ENCODE measurements at regions not wholly inside any gene's neighbourhood (a gene's known extent, or its start where the extent isn't known, plus 50 kb on each side); places are given as distances from the start of the nearest gene placed in this dataset.

- no peak for DNase-seq
- no peak overlapping the region for H3K56ac ChIP-seq (ENCODE audit: low read length)
- no peak overlapping the region for H3K23ac ChIP-seq (ENCODE audit: low read length)
- H3K9ac ChIP-seq (ENCODE audit: low read length) = no peak overlapping the region
- no peak overlapping the region for H2AK5ac ChIP-seq (ENCODE audit: low read length)
- no peak overlapping the region for H4K5ac ChIP-seq (ENCODE audit: low read length)
- no peak overlapping the region for H4K8ac ChIP-seq (ENCODE audit: low read depth, low read length)
- H2BK15ac ChIP-seq (replicated peaks; ENCODE audit: low read depth) = no peak overlapping the region
- no CpG with 5 or more reads among the region's 6 CpGs for WGBS (ENCODE audit: extremely low coverage, insufficient coverage, low lambda C conversion rate)
- no peak overlapping the region for H3K18ac ChIP-seq (ENCODE audit: low read length)
- no peak overlapping the region for H3K27ac ChIP-seq (ENCODE audit: low read depth, low read length)
- no peak overlapping the region for H2BK5ac ChIP-seq (ENCODE audit: low read length)
- no peaks in the 10 kb centered on the region for H3K36me3 ChIP-seq (ENCODE audit: control insufficient read depth, insufficient read depth, low read length)
- no peaks in the 10 kb centered on the region for H3K79me1 ChIP-seq (ENCODE audit: low read length)
- no peak overlapping the region for H2BK120ac ChIP-seq (ENCODE audit: low read depth, low read length)
- H3K4me3 ChIP-seq (ENCODE audit: low read length) = no peak overlapping the region
- H3K79me2 ChIP-seq (ENCODE audit: control insufficient read depth, insufficient read depth, low read length) = no peaks in the 10 kb centered on the region
- H3K4ac ChIP-seq (ENCODE audit: low read depth, low read length) = no peak overlapping the region
- no peak overlapping the region for H3K4me2 ChIP-seq (ENCODE audit: low read length)
- no peaks in the 10 kb centered on the region for H3K4me1 ChIP-seq (ENCODE audit: control insufficient read depth, low read depth, low read length)
- H3K27me3 ChIP-seq (ENCODE audit: insufficient read depth, low read length, poor library complexity) = no peaks in the 10 kb centered on the region
Observed at GRCh38 chr2:139949242-139949972, 1169.2 kb upstream of the NXPH2 start.

- H3K4me1 ChIP-seq (ENCODE audit: control insufficient read depth, low read depth, low read length) = no peaks in the 10 kb centered on the region
- no peak overlapping the region for H3K9ac ChIP-seq (ENCODE audit: low read length)
- DNase-seq = peak; percentile 46
- H3K18ac ChIP-seq (ENCODE audit: low read length) = no peak overlapping the region
- H2BK15ac ChIP-seq (replicated peaks; ENCODE audit: low read depth) = no peak overlapping the region
- no peak overlapping the region for H3K4ac ChIP-seq (ENCODE audit: low read depth, low read length)
- no peak overlapping the region for H3K23ac ChIP-seq (ENCODE audit: low read length)
- no peak overlapping the region for H3K56ac ChIP-seq (ENCODE audit: low read length)
- no CpG with 5 or more reads among the region's 2 CpGs for WGBS (ENCODE audit: extremely low coverage, insufficient coverage, low lambda C conversion rate)
- no peaks in the 10 kb centered on the region for H3K79me2 ChIP-seq (ENCODE audit: control insufficient read depth, insufficient read depth, low read length)
- no peak overlapping the region for H2BK5ac ChIP-seq (ENCODE audit: low read length)
- no peaks in the 10 kb centered on the region for H3K36me3 ChIP-seq (ENCODE audit: control insufficient read depth, insufficient read depth, low read length)
- H3K27ac ChIP-seq (ENCODE audit: low read depth, low read length) = no peak overlapping the region
- no peak overlapping the region for H4K5ac ChIP-seq (ENCODE audit: low read length)
- no peak overlapping the region for H3K4me3 ChIP-seq (ENCODE audit: low read length)
- H3K27me3 ChIP-seq (ENCODE audit: insufficient read depth, low read length, poor library complexity) = no peaks in the 10 kb centered on the region
- H3K79me1 ChIP-seq (ENCODE audit: low read length) = no peaks in the 10 kb centered on the region
- H2BK120ac ChIP-seq (ENCODE audit: low read depth, low read length) = no peak overlapping the region
- no peak overlapping the region for H2AK5ac ChIP-seq (ENCODE audit: low read length)
- no peak overlapping the region for H3K4me2 ChIP-seq (ENCODE audit: low read length)
- H4K8ac ChIP-seq (ENCODE audit: low read depth, low read length) = no peak overlapping the region
Observed at GRCh38 chr2:139946690-139947089, 1166.5 kb upstream of the NXPH2 start.

- no peak overlapping the region for H3K4me2 ChIP-seq (ENCODE audit: low read length)
- H3K56ac ChIP-seq (ENCODE audit: low read length) = no peak overlapping the region
- H2BK5ac ChIP-seq (ENCODE audit: low read length) = no peak overlapping the region
- H3K9ac ChIP-seq (ENCODE audit: low read length) = no peak overlapping the region
- no peak for DNase-seq
- H3K18ac ChIP-seq (ENCODE audit: low read length) = no peak overlapping the region
- no peak overlapping the region for H2BK15ac ChIP-seq (replicated peaks; ENCODE audit: low read depth)
- no peak overlapping the region for H2AK5ac ChIP-seq (ENCODE audit: low read length)
- no peak overlapping the region for H3K4me3 ChIP-seq (ENCODE audit: low read length)
- H3K27ac ChIP-seq (ENCODE audit: low read depth, low read length) = no peak overlapping the region
- H2BK120ac ChIP-seq (ENCODE audit: low read depth, low read length) = no peak overlapping the region
- no peak overlapping the region for H4K5ac ChIP-seq (ENCODE audit: low read length)
- H3K27me3 ChIP-seq (ENCODE audit: insufficient read depth, low read length, poor library complexity) = no peaks in the 10 kb centered on the region
- no peaks in the 10 kb centered on the region for H3K79me2 ChIP-seq (ENCODE audit: control insufficient read depth, insufficient read depth, low read length)
- no peaks in the 10 kb centered on the region for H3K36me3 ChIP-seq (ENCODE audit: control insufficient read depth, insufficient read depth, low read length)
- H3K4me1 ChIP-seq (ENCODE audit: control insufficient read depth, low read depth, low read length) = no peaks in the 10 kb centered on the region
- no CpG with 5 or more reads among the region's 1 CpG for WGBS (ENCODE audit: extremely low coverage, insufficient coverage, low lambda C conversion rate)
- no peaks in the 10 kb centered on the region for H3K79me1 ChIP-seq (ENCODE audit: low read length)
- no peak overlapping the region for H4K8ac ChIP-seq (ENCODE audit: low read depth, low read length)
- no peak overlapping the region for H3K23ac ChIP-seq (ENCODE audit: low read length)
- H3K4ac ChIP-seq (ENCODE audit: low read depth, low read length) = no peak overlapping the region
Observed at GRCh38 chr2:139940686-139941085, 1160.5 kb upstream of the NXPH2 start.

GRCh38 chr2:139925903-139926302 lies 1145.7 kb upstream of the NXPH2 start:
- H3K4me1 ChIP-seq (ENCODE audit: control insufficient read depth, low read depth, low read length) = no peaks in the 10 kb centered on the region
- H4K8ac ChIP-seq (ENCODE audit: low read depth, low read length) = no peak overlapping the region
- H3K9ac ChIP-seq (ENCODE audit: low read length) = no peak overlapping the region
- H4K5ac ChIP-seq (ENCODE audit: low read length) = no peak overlapping the region
- no peak overlapping the region for H2AK5ac ChIP-seq (ENCODE audit: low read length)
- H3K27ac ChIP-seq (ENCODE audit: low read depth, low read length) = no peak overlapping the region
- H3K4me3 ChIP-seq (ENCODE audit: low read length) = no peak overlapping the region
- H3K23ac ChIP-seq (ENCODE audit: low read length) = no peak overlapping the region
- H3K27me3 ChIP-seq (ENCODE audit: insufficient read depth, low read length, poor library complexity) = no peaks in the 10 kb centered on the region
- DNase-seq = peak; percentile 74
- H3K79me2 ChIP-seq (ENCODE audit: control insufficient read depth, insufficient read depth, low read length) = no peaks in the 10 kb centered on the region
- H3K18ac ChIP-seq (ENCODE audit: low read length) = no peak overlapping the region
- no peak overlapping the region for H3K4me2 ChIP-seq (ENCODE audit: low read length)
- H3K36me3 ChIP-seq (ENCODE audit: control insufficient read depth, insufficient read depth, low read length) = no peaks in the 10 kb centered on the region
- no peaks in the 10 kb centered on the region for H3K79me1 ChIP-seq (ENCODE audit: low read length)
- H2BK5ac ChIP-seq (ENCODE audit: low read length) = no peak overlapping the region
- H3K56ac ChIP-seq (ENCODE audit: low read length) = no peak overlapping the region
- no peak overlapping the region for H2BK120ac ChIP-seq (ENCODE audit: low read depth, low read length)
- no CpG with 5 or more reads among the region's 1 CpG for WGBS (ENCODE audit: extremely low coverage, insufficient coverage, low lambda C conversion rate)
- no peak overlapping the region for H3K4ac ChIP-seq (ENCODE audit: low read depth, low read length)
- H2BK15ac ChIP-seq (replicated peaks; ENCODE audit: low read depth) = no peak overlapping the region

GRCh38 chr2:139924070-139924469 lies 1143.9 kb upstream of the NXPH2 start:
- Histone ChIP-seq H3K4me1 (ENCODE audit: control insufficient read depth, low read depth, low read length) (no peaks in the 10 kb centered on the region), H2BK15ac (replicated peaks; ENCODE audit: low read depth) (no peak overlapping the region), H3K79me2 (ENCODE audit: control insufficient read depth, insufficient read depth, low read length) (no peaks in the 10 kb centered on the region), H4K8ac (ENCODE audit: low read depth, low read length) (no peak overlapping the region), H3K27me3 (ENCODE audit: insufficient read depth, low read length, poor library complexity) (no peaks in the 10 kb centered on the region), H2BK120ac (ENCODE audit: low read depth, low read length) (no peak overlapping the region), H3K4me3 (ENCODE audit: low read length) (no peak overlapping the region), H2AK5ac (ENCODE audit: low read length) (no peak overlapping the region), H3K79me1 (ENCODE audit: low read length) (no peaks in the 10 kb centered on the region), H3K4ac (ENCODE audit: low read depth, low read length) (no peak overlapping the region), H2BK5ac (ENCODE audit: low read length) (no peak overlapping the region), H4K5ac (ENCODE audit: low read length) (no peak overlapping the region), H3K9ac (ENCODE audit: low read length) (no peak overlapping the region), H3K27ac (ENCODE audit: low read depth, low read length) (no peak overlapping the region), H3K56ac (ENCODE audit: low read length) (no peak overlapping the region), H3K36me3 (ENCODE audit: control insufficient read depth, insufficient read depth, low read length) (no peaks in the 10 kb centered on the region), H3K23ac (ENCODE audit: low read length) (no peak overlapping the region), H3K4me2 (ENCODE audit: low read length) (no peak overlapping the region), H3K18ac (ENCODE audit: low read length) (no peak overlapping the region)
- DNase-seq = peak; percentile 82
- WGBS (ENCODE audit: extremely low coverage, insufficient coverage, low lambda C conversion rate) = no CpG with 5 or more reads among the region's 5 CpGs

GRCh38 chr2:139918982-139919381 lies 1138.8 kb upstream of the NXPH2 start:
- WGBS (ENCODE audit: extremely low coverage, insufficient coverage, low lambda C conversion rate) = no CpG with 5 or more reads among the region's 3 CpGs
- H2BK5ac ChIP-seq (ENCODE audit: low read length) = no peak overlapping the region
- H3K56ac ChIP-seq (ENCODE audit: low read length) = no peak overlapping the region
- H3K79me1 ChIP-seq (ENCODE audit: low read length) = no peaks in the 10 kb centered on the region
- H3K4me3 ChIP-seq (ENCODE audit: low read length) = no peak overlapping the region
- H3K79me2 ChIP-seq (ENCODE audit: control insufficient read depth, insufficient read depth, low read length) = no peaks in the 10 kb centered on the region
- no peak overlapping the region for H3K4ac ChIP-seq (ENCODE audit: low read depth, low read length)
- H3K18ac ChIP-seq (ENCODE audit: low read length) = no peak overlapping the region
- H3K36me3 ChIP-seq (ENCODE audit: control insufficient read depth, insufficient read depth, low read length) = no peaks in the 10 kb centered on the region
- DNase-seq = no peak
- no peak overlapping the region for H4K5ac ChIP-seq (ENCODE audit: low read length)
- H3K27ac ChIP-seq (ENCODE audit: low read depth, low read length) = no peak overlapping the region
- no peak overlapping the region for H2BK120ac ChIP-seq (ENCODE audit: low read depth, low read length)
- H3K4me2 ChIP-seq (ENCODE audit: low read length) = no peak overlapping the region
- no peak overlapping the region for H2BK15ac ChIP-seq (replicated peaks; ENCODE audit: low read depth)
- H3K9ac ChIP-seq (ENCODE audit: low read length) = no peak overlapping the region
- no peak overlapping the region for H2AK5ac ChIP-seq (ENCODE audit: low read length)
- no peak overlapping the region for H3K23ac ChIP-seq (ENCODE audit: low read length)
- no peak overlapping the region for H4K8ac ChIP-seq (ENCODE audit: low read depth, low read length)
- H3K4me1 ChIP-seq (ENCODE audit: control insufficient read depth, low read depth, low read length) = no peaks in the 10 kb centered on the region
- H3K27me3 ChIP-seq (ENCODE audit: insufficient read depth, low read length, poor library complexity) = no peaks in the 10 kb centered on the region
